Urinary bladder (tissue), 3 donors: ENCODE measurements at regions not wholly inside any gene's neighbourhood (a gene's known extent, or its start where the extent isn't known, plus 50 kb on each side); places are given as distances from the start of the nearest gene placed in this dataset.
"Not testable (repeated sequence)": the region's sequence is repeated elsewhere in the genome, so short reads cannot be mapped to it uniquely, and the experiment has no call there.

Source experiments
- DNase-seq: peaks from one replicate; pipeline ENCODE4 v3.0.0-alpha.2; 2015; ENCODE audit errors: extremely low spot score
- H3K27ac ChIP-seq: one replicate; pipeline ENCODE4 v1.5.1; 2013; ENCODE audit warnings: low read depth, mild to moderate bottlenecking, moderate library complexity
- H3K36me3 ChIP-seq: one replicate; pipeline ENCODE4 v1.6.1; 2013; ENCODE audit warnings: mild to moderate bottlenecking, moderate library complexity; ENCODE audit not compliant: insufficient read depth
- H3K4me1 ChIP-seq: one replicate; pipeline ENCODE4 v1.6.1; 2013; ENCODE audit warnings: mild to moderate bottlenecking, moderate library complexity; ENCODE audit not compliant: insufficient read depth
- H3K4me3 ChIP-seq: one replicate; pipeline ENCODE4 v1.5.1; 2013; ENCODE audit warnings: low read depth, low read length
- WGBS: extraction: QIAGEN DNeasy Blood & Tissue Kit; methylation state at CpG from one replicate; pipeline ENCODE4 v1.1.7; 2013; 5-methylcytosine and 5-hydroxymethylcytosine counted together
- donor health status: healthy with polysubstance abuse.
- donor health status: healthy.

DNA sequence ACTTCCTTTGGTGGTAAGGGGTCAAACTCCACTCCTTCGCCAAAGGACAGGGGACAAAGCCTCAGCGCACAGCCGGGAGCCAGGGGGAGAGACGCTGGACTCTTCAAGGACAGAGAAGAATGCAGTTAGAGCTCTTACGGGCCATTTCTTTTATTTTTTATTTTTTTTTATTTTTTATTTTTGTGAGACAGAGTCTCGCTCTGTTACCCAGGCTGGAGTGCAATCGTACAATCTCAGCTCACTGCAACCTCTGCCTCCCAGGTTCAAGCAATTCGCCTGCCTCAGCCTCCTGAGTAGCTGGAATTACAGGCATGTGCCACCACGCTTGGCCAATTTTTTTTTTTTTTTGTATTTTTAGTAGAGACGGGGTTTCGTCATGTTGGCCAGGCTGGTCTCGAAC lies 93.2 kb upstream of the RPH3AL start, which contains the start of gene RFLNB:
Gene RFLNB, minus strand, starts transcription at position 101 of the 400 bp plus-strand sequence.
- not testable (repeated sequence) for H3K4me3 ChIP-seq, H3K36me3 ChIP-seq, DNase-seq, H3K27ac ChIP-seq, H3K4me1 ChIP-seq
- 91% methylated on average over 12 of the region's 12 CpGs for WGBS

GRCh38 chr17:444879-445454 lies 92.4 kb upstream of the RPH3AL start:
- Histone ChIP-seq H3K4me3 (no peak overlapping the region), H3K4me1 (no peaks in the 10 kb centered on the region), H3K36me3 (no peaks in the 10 kb centered on the region), H3K27ac (no peak overlapping the region)
- WGBS: 95% methylated on average over 7 of the region's 7 CpGs
- DNase-seq: no peak

DNA sequence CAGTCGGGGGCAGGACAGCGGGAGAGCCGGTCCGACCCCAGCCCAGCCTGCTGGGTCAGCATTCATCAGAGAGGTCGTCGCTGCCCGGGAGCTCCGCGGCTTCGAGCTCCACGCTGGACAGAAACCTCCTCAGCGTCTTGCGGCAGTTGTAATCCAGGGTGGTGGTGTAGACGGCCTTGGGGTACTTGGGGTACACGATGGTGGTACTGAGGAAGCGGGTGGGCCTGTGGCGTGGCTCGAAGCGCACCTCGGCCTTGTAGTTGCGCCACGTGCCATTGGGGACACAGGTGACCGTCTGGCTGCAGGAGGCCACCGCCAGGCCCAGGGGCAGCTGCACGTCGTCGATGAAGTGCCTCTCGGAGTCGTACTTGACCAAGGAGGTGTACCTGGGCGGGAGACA lies 90.5 kb upstream of the RPH3AL start:
- Histone ChIP-seq H3K27ac (no peak overlapping the region), H3K4me1 (no peaks in the 10 kb centered on the region), H3K36me3 (no peaks in the 10 kb centered on the region), H3K4me3 (no peak overlapping the region)
- WGBS: 96% methylated on average over 30 of the region's 30 CpGs
- no peak for DNase-seq

DNA sequence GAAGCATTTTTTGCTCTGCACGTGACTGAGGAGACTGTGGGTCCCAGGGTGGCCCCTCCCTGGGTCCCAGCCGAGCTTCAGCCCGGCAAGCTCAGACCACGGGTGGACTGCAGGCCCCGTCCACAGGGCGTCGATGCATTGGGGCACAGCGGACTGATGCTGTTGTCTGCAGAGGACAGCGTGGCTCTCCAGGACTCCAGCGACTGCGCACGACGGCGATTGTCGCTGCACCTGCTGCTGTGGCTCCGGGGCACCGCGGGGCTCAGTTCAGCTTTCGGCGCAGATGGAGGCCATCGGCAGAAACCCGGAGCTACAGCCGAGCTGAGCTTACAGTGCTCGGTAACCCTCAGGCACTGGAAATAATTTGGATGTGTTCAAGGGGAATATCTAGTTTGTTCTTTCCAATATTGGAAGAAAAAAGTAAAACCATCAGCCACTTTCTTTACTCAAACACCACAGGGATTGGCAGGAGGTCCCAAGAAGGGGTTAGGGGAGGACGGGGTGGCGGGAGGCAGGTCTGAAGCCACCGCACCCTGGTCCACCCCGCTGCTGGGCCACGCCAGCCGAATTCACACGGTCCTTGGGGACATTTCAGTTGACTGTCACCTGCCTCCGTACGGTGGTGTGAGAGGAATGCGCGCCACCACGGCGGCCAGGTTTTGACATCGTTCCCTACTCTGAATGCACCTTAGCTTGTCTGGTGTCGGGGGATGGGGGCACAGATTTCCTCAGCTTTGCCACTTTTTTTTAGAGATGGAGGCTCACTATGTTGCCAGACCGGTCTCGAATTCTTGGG lies 88.7 kb upstream of the RPH3AL start:
- Histone ChIP-seq H3K36me3 (no peaks in the 10 kb centered on the region), H3K27ac (no peak overlapping the region)
- WGBS: 94% methylated on average over 41 of the region's 41 CpGs

GRCh38 chr17:438191-438590 lies 85.6 kb upstream of the RPH3AL start:
- H3K4me3 ChIP-seq: no peak overlapping the region
- no peak for DNase-seq
- H3K4me1 ChIP-seq: no peaks in the 10 kb centered on the region
- WGBS: 92% methylated on average over 5 of the region's 5 CpGs
- no peaks in the 10 kb centered on the region for H3K36me3 ChIP-seq
- H3K27ac ChIP-seq: no peak overlapping the region

More for the DNA sequence above, 88.7 kb upstream of the RPH3AL start:
- Histone ChIP-seq H3K4me3 (no peak overlapping the region), H3K4me1 (no peaks in the 10 kb centered on the region)
- no peak for DNase-seq

DNA sequence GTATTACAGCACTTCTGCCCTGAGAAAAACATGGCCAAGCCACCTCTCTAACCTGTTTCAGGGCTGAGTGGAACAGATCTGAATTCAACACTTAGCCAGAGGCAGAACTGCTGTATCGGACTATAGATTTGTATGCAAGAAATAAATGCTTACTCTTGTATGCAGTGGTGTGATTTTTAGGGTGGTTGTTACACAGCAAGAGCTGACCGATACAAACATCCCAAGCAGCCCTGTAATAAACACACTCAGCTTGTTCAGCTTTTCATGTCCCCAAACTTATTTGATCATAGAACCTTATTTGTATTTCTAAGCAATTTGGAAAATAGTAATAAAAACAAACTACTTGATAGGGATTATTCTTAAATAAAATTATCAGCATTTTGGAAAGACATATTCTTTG lies 84.9 kb upstream of the RPH3AL start:
- WGBS: 98% methylated on average over 2 of the region's 2 CpGs
- H3K4me1 ChIP-seq: no peaks in the 10 kb centered on the region
- no peaks in the 10 kb centered on the region for H3K36me3 ChIP-seq
- no peak for DNase-seq
- no peak overlapping the region for H3K4me3 ChIP-seq
- no peak overlapping the region for H3K27ac ChIP-seq

- no peak for DNase-seq
- H3K4me1 ChIP-seq: no peaks in the 10 kb centered on the region
- no peak overlapping the region for H3K27ac ChIP-seq
- no peak overlapping the region for H3K4me3 ChIP-seq
- WGBS: 86% methylated on average over 7 of the region's 7 CpGs
- H3K36me3 ChIP-seq: no peaks in the 10 kb centered on the region
Measured at GRCh38 chr17:436571-436970, 84.0 kb upstream of the RPH3AL start.

DNA sequence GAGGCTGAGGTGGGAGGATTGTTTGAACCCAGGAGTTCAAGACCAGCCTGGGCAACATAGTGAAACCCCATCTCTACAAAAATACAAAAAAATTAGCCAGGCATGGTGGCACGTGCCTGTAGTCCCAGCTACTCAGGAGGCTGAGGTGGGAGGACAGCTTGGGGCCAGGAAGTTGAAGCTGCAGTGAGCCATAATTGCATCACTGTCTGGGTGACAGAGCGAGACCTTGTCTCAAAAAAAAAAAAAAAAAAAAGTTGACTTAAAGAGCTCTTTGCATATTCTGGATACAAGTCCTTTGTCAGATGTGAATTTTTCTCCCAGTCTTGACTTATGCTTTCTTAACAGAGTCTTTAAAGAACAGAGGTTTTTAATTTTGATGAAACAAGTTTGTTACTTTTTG lies 79.9 kb upstream of the RPH3AL start:
- 79% methylated on average over 2 of the region's 2 CpGs for WGBS
- not testable (repeated sequence) for H3K4me1 ChIP-seq, DNase-seq, H3K36me3 ChIP-seq, H3K27ac ChIP-seq, H3K4me3 ChIP-seq

DNA sequence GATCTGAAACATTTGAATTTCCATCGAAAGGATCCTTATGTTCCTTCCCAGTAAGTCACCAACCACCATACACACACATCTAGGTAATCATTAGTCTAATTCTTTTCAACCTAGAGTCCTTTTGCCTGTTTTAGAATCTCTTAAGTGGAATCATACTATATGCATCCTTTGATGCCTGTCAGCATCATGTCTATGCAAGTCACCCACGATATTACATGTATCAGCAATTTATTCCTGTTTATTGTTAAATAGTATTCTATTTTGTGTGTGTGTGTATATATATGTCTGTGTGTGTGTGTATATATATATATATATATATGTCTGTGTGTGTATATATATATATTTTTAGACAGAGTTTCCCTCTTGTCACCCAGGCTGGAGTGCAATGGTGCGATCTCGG lies 78.9 kb upstream of the RPH3AL start:
- no peaks in the 10 kb centered on the region for H3K4me1 ChIP-seq
- H3K4me3 ChIP-seq: no peak overlapping the region
- H3K27ac ChIP-seq: no peak overlapping the region
- 94% methylated on average over 4 of the region's 4 CpGs for WGBS
- H3K36me3 ChIP-seq: no peaks in the 10 kb centered on the region
- no peak for DNase-seq

- Histone ChIP-seq H3K36me3 (no peaks in the 10 kb centered on the region), H3K4me1 (no peaks in the 10 kb centered on the region)
- 94% methylated on average over 8 of the region's 8 CpGs for WGBS
Measured at GRCh38 chr17:429589-429988, 77.0 kb upstream of the RPH3AL start.

GRCh38 chr17:428414-428813 lies 75.8 kb upstream of the RPH3AL start:
- DNase-seq: no peak
- WGBS: 96% methylated on average over 3 of the region's 3 CpGs
- no peaks in the 10 kb centered on the region for H3K4me1 ChIP-seq
- H3K27ac ChIP-seq: no peak overlapping the region
- H3K4me3 ChIP-seq: no peak overlapping the region
- no peaks in the 10 kb centered on the region for H3K36me3 ChIP-seq

More at GRCh38 chr17:429589-429988, 77.0 kb upstream of the RPH3AL start:
- DNase-seq: no peak
- Histone ChIP-seq H3K4me3 (no peak overlapping the region), H3K27ac (no peak overlapping the region)

- Histone ChIP-seq H3K27ac (no peak overlapping the region), H3K4me1 (no peaks in the 10 kb centered on the region), H3K36me3 (no peaks in the 10 kb centered on the region), H3K4me3 (no peak overlapping the region)
- WGBS: 82% methylated on average over 3 of the region's 3 CpGs
- no peak for DNase-seq
Measured at GRCh38 chr17:427891-428290, 75.3 kb upstream of the RPH3AL start.

GRCh38 chr17:427327-427726 lies 74.7 kb upstream of the RPH3AL start:
- Histone ChIP-seq H3K4me1 (no peaks in the 10 kb centered on the region), H3K36me3 (no peaks in the 10 kb centered on the region), H3K27ac (no peak overlapping the region), H3K4me3 (no peak overlapping the region)
- no peak for DNase-seq
- 43% methylated on average over 6 of the region's 6 CpGs for WGBS

DNA sequence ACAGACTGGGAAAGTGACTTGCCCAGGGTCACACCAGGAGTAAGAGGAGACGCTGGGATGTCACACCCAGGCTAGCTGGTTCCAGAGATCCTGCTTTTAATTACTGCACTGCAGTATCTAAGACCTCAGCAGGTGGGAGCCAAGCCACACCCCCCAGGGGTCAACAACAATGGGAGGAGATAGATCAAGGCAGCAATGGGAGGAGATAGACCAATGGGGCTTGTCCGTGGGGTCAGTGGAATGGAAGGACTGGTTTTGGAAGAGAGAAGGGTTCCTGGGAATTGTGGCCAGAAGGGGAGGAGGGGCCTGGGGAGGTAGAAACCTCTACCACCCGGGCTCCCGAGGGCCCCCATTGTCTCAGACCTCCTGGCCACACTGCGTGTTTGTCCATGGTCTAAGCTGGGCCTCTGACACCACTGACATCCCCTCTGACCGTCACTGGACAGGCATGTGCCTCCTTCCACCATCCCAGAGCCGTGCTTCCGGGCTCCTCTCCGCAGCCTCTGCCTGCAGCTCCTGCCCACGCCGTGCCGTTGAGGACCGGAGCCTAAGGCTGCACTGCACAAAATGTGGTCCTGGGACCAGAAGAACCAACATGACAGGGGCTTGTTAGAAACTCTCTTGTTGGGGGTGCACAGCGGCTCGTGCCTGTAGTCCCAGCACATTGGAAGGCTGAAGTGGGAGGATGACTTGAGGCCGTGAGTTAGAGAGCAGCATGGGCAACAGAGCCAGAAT lies 69.8 kb upstream of the RPH3AL start:
- Histone ChIP-seq H3K4me3 (no peak overlapping the region), H3K36me3 (no peaks in the 10 kb centered on the region), H3K27ac (no peak overlapping the region), H3K4me1 (no peaks in the 10 kb centered on the region)
- DNase-seq: no peak
- WGBS: 79% methylated on average over 16 of the region's 16 CpGs
